NCI-H510A treated with DMSO at 0.1 percent for 48 hours (cell line): ENCODE measurements at regions not wholly inside any gene's neighbourhood (a gene's known extent, or its start where the extent isn't known, plus 50 kb on each side); places are given as distances from the start of the nearest gene placed in this dataset.

ENCODE experiments used
- DNase-seq: peaks from one replicate; lab custom pipeline; 2025; lab: John Stamatoyannopoulos, UW

GRCh38 chr12:115355301-115355700, 671.3 kb upstream of the TBX3 start:
- no peak for DNase-seq

DNA sequence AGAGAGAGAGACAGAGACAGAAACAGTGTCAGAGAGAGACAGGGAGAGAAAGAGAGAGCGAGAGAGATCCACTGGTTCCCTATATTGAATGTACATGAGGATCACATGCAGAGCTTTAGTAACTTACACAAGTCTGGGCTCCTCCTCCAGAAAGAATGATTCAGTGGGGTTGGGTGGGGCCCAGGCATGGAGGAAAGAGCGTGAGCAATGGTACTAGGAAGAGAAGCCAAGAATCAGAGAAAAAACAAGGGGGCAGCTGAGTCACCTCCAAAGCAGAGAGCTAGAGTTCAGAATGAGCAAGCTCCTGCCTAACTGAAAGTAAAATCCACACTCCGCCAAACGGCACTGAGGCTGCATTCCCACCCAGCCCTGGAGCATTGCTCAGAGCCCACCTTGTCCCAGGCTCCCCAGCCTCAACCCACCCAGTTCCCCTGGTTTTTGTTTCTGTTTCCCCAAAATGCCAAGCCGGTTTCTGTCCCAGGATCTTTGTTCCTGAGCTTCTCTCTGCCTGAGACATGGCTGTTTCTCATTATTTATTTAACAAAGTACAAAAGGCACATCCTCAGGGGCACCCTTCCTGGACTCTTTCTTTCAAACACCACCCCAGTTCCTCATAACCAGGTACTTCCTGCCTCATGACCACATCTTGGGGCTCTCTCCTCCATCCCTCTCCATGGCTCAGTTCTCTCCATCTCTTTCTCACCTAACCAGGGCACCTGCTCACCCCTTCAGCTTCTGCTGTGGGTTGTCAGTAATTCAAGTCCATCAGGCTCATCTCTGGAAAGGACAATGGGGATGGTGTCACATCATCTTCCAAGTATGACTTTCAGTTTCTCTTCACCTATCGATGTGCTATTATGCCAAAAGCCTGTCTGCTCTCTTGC, 670.3 kb upstream of the TBX3 start:
- DNase-seq, result no peak

DNA sequence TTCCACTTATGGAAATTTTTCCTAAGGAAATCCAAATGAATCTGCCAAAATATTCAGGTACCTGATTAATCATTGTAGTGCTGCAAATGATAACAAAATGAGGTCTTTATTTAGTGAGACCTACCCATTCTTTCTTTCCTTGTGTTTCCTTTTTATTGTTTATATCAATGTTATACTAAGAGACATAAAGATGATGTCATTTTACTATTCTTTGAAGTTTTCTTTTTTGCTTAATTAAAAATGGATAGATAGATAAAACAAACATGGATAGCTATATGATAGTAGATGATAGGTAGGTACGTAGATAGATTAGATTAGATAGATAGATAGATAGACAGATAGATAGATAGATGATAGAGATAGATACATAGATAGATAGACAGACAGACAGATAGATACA, 669.5 kb upstream of the TBX3 start:
- no peak for DNase-seq

DNA sequence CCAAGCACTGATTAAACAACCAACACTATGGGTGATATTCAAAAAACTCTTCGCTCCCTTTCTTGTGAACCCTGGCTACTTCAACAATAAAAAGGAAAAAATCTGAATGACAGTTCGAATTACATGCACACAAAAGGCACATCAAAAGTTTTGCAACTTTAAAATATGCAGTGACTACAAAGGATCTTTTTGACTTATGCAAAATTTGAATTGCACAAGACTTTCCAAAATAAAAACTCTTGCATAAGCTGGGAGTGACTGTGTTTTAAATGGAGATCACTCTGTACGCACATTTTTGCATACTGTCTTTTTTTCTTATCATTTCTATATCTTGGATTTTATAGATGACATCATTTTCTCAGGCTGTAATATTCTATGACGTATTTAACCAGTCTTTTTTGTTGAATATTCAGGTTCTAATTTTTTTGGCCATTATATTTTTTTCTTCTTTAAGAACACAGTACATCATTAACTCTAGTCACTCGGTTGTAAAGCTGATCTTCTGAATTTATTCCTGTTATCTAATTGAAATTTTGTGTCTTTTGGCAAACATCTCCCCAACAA, 667.6 kb upstream of the TBX3 start:
- DNase-seq, result no peak

GRCh38 chr12:115349711-115350110, 665.7 kb upstream of the TBX3 start:
- peak; percentile 53 for DNase-seq

DNA sequence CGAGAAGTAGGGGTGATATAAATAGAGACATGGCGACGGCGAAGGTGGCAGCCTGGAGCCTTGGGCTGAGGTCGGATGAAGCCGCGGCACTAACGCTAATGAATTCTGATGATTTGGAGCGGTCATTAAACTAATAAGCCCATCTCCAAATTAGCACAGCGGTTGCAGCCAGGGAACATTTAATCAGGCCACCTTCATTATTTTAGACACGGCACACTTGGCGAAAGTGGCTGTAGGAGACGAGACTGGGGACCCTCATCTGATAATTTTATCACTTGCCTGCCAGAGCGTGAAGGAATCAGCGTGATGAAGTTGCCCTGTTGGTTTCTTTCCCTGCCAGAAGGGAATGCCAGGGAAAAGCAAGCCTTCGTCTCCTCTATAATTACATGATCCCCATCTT, 664.3 kb upstream of the TBX3 start:
- DNase-seq, result no peak

GRCh38 chr12:115343601-115344000, 659.6 kb upstream of the TBX3 start:
- DNase-seq, result no peak

DNA sequence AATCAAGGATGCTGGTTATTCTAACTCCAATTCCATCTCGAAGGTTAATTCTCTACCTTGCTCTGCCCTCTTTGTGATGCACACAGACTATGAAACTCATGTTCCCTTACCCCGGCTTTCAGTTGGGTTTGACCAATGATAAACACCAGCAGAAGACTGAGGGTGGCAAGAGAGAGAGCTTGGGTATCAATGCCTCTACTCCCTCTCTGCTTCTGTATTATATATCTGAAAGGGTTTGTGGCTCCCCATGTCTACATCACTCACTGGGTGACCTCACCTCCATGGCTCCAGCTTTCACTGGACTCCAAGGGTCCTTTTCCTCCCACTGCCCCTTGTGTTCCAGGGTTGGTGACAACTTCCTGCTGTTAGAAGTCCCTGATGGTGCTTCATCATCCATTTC, 659.0 kb upstream of the TBX3 start:
- DNase-seq, result no peak

GRCh38 chr12:115341442-115341841, 657.5 kb upstream of the TBX3 start:
- DNase-seq, result no peak

- no peak for DNase-seq
These were observed 654.8 kb upstream of the TBX3 start for GRCh38 chr12:115338566-115339294.

DNA sequence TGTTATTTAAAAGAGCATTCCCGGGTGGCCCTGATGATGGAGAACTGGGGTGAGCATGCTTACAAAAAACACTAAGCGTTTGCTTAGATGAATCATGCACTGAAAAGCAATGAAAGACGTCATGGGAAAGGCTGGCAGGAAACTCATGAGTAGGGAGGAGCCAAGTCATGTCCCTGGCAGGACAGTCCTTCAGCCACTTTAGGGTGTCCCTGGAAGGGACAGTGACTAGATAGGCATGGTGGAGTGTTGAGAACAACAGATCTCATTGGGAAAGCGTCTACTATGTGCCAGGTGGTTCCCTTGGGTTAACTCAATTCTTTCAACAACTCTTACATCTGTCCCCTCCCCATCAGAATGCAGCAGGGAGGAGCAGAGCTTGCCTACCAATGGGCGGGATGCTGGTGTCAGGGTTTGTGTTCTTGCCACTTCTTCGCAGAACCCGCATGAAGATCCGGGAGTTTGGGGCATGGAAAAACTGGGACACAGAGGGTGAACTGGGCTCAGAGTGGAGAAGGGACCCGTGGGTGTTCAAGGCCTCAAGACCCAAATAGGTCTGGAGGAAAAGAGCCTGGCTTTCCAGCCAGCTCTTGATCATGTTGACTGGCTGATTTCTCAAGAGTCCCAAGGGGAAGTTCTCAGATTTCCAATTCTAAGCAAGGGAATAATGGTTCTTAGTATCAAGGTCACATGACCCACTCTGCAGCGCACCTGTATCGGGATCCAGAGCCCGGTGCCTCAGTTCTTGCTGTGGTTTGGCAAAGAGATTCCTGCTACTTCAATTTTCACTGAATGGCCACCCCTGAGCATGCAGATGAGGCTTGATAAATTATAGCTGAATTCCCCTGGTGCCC, 653.9 kb upstream of the TBX3 start:
- peak; percentile 29 for DNase-seq

GRCh38 chr12:115336506-115336905, 652.5 kb upstream of the TBX3 start:
- DNase-seq, result no peak

- no peak for DNase-seq
These were observed 651.6 kb upstream of the TBX3 start for GRCh38 chr12:115335594-115335993.

GRCh38 chr12:115335048-115335447, 651.1 kb upstream of the TBX3 start:
- DNase-seq, result no peak

DNA sequence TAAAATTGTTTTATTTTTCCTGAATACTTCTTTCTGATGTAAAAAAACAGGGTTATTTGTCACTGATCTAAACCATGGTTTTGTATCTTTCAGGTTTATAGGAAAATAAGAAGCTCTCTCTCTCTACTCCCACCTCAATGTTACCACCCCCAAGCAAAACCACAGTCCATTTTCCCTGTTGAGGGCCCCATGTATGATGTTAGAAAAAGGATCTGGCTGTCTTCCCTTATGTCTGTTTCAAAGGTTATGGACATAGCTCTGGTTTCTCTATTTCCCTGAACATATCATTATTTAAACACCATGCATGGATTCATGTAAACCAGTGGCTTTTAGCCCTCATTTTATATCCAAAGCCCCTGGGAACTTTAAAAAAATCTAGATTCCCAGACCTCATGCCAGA, 649.0 kb upstream of the TBX3 start:
- DNase-seq, result no peak

DNA sequence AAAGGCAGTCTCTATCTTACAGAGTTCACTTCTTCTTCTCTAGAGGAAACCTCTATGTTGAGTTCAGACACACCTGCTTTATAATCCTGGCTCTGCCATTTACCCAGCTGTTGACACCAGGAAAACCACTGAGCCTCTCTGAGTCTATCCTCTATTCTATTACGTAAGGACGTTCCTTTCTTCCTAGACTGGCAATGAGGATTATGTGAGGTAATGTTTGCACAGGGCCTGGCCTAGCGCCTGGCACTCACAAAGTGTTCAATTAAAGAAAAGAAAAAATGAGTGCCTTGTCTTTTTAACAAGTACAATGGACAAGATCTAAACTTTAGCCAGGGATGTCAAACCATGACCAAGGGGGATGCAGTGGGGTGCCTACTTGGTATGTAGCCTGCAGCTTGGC, 641.9 kb upstream of the TBX3 start:
- DNase-seq, result no peak

DNA sequence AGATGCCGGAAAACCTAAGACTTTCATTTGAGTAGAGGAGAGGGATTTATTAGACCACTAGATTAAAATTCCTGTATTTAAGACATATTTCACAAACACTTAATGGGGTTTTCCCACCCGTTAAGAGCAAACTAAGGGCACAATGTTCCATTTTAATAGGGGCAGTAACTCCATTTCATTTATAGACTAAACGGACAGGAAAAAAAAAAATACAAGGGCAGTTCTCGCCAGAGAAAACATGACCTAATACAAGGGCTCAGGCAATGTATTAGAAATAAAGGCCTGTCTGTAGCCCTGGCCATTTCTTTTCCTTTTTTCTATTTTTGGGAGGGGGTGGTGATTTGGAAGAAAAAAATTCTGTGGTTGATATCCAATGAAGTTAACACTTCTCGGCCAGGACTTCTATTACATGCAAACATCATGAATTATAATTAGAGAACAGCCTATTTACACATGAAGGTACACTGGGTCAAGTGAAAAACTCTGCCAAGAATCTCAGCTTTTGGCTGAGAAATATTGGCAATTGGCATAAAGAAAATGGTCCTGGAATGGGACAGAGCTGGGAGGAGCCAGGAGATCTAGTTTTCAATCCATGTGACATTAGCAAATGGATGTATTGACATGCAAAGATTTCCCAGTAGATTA, 641.1 kb upstream of the TBX3 start:
- DNase-seq, result no peak

DNA sequence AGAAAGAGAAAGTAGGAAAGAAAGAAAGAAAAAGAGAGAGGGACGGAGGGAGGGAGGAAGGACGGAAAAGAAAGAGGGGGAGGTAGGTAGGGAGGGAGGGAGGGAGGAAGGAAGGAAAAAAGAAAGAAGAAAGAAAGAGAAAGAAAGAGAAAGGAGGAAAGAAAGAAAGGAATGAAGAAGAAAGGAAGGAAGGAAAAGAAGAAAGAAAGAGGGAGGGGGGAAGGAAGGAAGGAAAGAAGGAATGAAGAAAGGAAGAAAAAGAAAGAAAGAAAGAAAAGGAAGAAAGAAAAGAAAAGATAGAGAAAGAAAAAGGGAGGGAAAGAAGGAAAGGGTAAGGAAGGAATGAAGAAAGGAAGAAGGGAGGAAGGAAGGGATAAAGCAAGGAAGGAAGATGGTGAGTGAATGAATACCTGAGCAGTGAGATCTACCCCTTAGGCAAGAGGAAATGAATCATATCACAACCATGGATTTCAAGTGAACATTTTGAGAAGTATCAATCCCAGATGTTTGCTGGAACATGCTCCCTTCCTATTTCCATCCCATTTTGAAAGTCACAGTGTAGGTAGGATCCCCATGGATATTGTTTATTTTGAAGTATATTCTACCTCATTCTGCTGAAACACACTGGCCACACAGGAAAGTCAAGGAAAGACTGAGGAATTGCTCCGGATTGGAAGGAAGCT, 639.4 kb upstream of the TBX3 start:
- DNase-seq, result no peak

DNA sequence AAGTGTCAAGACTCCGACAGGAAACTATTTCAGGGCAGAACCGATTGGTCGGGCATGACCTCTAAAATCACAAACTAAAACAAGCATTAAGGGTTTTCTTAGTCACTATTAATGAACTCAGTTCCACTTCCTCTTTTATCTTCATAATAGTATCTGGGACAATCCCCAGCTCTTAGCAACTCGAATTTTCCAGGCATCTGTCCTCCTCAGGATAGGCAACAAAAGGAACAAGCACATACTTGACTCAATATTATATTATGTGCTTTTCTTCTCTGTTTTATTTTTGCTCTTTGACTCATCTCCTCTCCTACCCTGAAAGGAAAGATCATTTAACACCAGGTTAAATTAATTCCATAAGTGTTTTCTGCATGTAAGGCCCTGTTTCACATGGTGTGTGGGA, 638.3 kb upstream of the TBX3 start:
- DNase-seq, result no peak

DNA sequence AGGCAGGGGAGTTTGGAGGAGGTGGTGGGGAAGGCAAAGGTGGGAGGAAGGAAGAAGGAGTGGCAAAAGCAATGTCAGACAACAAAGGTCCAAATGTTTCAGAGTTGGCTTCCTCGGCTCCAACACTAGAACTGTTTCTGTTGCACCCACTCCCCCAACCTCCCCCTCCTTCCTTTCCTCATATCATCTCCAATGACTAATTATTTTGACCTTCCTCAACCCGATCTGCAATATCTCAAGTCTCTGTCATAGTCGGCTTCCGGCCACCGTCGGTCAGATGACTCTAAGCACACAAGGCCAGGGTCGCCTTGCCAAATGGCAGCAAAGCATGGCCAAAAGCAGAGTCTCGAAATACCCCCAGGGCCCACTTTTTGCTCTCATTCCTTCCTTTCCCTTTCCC, 637.0 kb upstream of the TBX3 start:
- no peak for DNase-seq

- DNase-seq, result no peak
These were observed 636.5 kb upstream of the TBX3 start for GRCh38 chr12:115320451-115320850.
